Ishikawa (cell line): ENCODE measurements at regions not wholly inside any gene's neighbourhood (a gene's known extent, or its start where the extent isn't known, plus 50 kb on each side); places are given as distances from the start of the nearest gene placed in this dataset.

Source experiments
- CEBPB ChIP-seq: IDR thresholded peaks from 2 replicates; pipeline ENCODE4 v1.6.1; 2012
- CREB1 ChIP-seq: IDR thresholded peaks from 2 replicates; pipeline ENCODE4 v1.6.1; 2012; ENCODE audit warnings: low read depth
- EGR1 ChIP-seq: IDR thresholded peaks from 2 replicates; pipeline ENCODE4 v1.6.1; 2012
- EP300 ChIP-seq: IDR thresholded peaks from 2 replicates; pipeline ENCODE4 v1.6.1; 2012; ENCODE audit warnings: borderline replicate concordance
- FOXM1 ChIP-seq: IDR thresholded peaks from 2 replicates; pipeline ENCODE4 v1.6.1; 2012; ENCODE audit warnings: low read depth, borderline replicate concordance
- MAX ChIP-seq: IDR thresholded peaks from 2 replicates; pipeline ENCODE4 v1.6.1; 2012
- NFIC ChIP-seq: IDR thresholded peaks from 2 replicates; pipeline ENCODE4 v1.6.1; 2012
- RAD21 ChIP-seq: IDR thresholded peaks from 2 replicates; pipeline ENCODE4 v1.6.1; 2012; ENCODE audit warnings: low read depth
- REST ChIP-seq: IDR thresholded peaks from 2 replicates; pipeline ENCODE4 v1.6.1; 2012; ENCODE audit warnings: low read depth, mild to moderate bottlenecking
- TAF1 ChIP-seq: IDR thresholded peaks from 2 replicates; pipeline ENCODE4 v1.6.1; 2012; ENCODE audit warnings: low read depth, mild to moderate bottlenecking
- TCF12 ChIP-seq: IDR thresholded peaks from 2 replicates; pipeline ENCODE4 v1.6.1; 2012; ENCODE audit warnings: low read depth
- TEAD4 ChIP-seq: IDR thresholded peaks from 2 replicates; pipeline ENCODE4 v1.6.1; 2012
- USF1 ChIP-seq: IDR thresholded peaks from 2 replicates; pipeline ENCODE4 v1.6.1; 2012
- YY1 ChIP-seq: IDR thresholded peaks from 2 replicates; pipeline ENCODE4 v1.6.1; 2012; ENCODE audit warnings: low read depth
- ZBTB7A ChIP-seq: IDR thresholded peaks from 2 replicates; pipeline ENCODE4 v1.6.1; 2012; ENCODE audit warnings: low read depth

GRCh38 chr5:22947921-22948320 is 94.8 kb upstream of the CDH12 start:
- TF ChIP-seq ZBTB7A = no peak
- TF ChIP-seq NFIC = no peak
- no peak for TF ChIP-seq RAD21
- TF ChIP-seq TEAD4 = no peak
- TF ChIP-seq FOXM1 = no peak
- TF ChIP-seq EP300 = no peak
- TF ChIP-seq CREB1 = no peak
- TF ChIP-seq TAF1 = no peak
- TF ChIP-seq REST = no peak
- no peak for TF ChIP-seq YY1
- no peak for TF ChIP-seq TCF12
- TF ChIP-seq EGR1 = no peak
- no peak for TF ChIP-seq MAX

- TF ChIP-seq ZBTB7A (no peak), RAD21 (no peak), MAX (no peak), TEAD4 (no peak), REST (no peak), YY1 (no peak), FOXM1 (no peak), TAF1 (no peak), CREB1 (no peak), CEBPB (no peak), TCF12 (no peak), EP300 (no peak), USF1 (no peak), EGR1 (no peak), NFIC (no peak)
Observed at GRCh38 chr5:22938362-22938761, 85.2 kb upstream of the CDH12 start.

GRCh38 chr5:22928821-22929482 is 75.8 kb upstream of the CDH12 start:
- TF ChIP-seq YY1 (no peak), EGR1 (no peak), NFIC (no peak), TCF12 (no peak), EP300 (no peak), CEBPB (no peak), ZBTB7A (no peak), TEAD4 (no peak), FOXM1 (no peak), REST (no peak), TAF1 (no peak), RAD21 (no peak), MAX (no peak), CREB1 (no peak), USF1 (no peak)

GRCh38 chr5:22926574-22926973 is 73.4 kb upstream of the CDH12 start:
- TF ChIP-seq CREB1 = no peak
- no peak for TF ChIP-seq TCF12
- no peak for TF ChIP-seq EGR1
- TF ChIP-seq TAF1 = no peak
- TF ChIP-seq EP300 = no peak
- TF ChIP-seq ZBTB7A = no peak
- TF ChIP-seq MAX = no peak
- TF ChIP-seq FOXM1 = no peak
- no peak for TF ChIP-seq NFIC
- no peak for TF ChIP-seq CEBPB
- TF ChIP-seq TEAD4 = no peak
- no peak for TF ChIP-seq REST
